HG02798 (cell line): ENCODE measurements at regions not wholly inside any gene's neighbourhood (a gene's known extent, or its start where the extent isn't known, plus 50 kb on each side); places are given as distances from the start of the nearest gene placed in this dataset.
"Not testable (repeated sequence)": the region's sequence is repeated elsewhere in the genome, so short reads cannot be mapped to it uniquely, and the experiment has no call there.

Experiments used
- ATAC-seq: cut with Tn5 transposase; IDR thresholded peaks from one replicate; pipeline ENCODE4 v1.9.1; 2021; ENCODE audit warnings: mild to moderate bottlenecking; ENCODE audit not compliant: unreplicated experiment, poor library complexity

DNA sequence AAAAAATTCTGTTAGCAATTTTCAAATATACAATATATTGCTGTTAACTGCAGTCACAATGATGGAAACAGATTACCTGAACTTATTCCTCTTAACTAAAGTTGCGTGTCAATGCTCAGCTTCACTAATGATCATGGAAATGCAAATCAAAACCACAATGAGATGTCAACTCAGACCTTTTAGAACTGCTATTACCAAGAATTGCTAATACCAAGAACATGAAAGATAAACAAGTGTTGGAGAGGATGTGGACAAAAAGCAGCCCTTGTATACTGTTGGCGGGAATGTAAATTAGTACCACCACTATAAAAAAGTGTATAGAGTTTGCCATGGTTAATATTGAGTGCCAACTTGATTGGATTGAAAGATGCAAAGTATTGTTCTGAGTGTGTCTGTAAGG, 1409.7 kb upstream of the CDH18 start:
- peak; percentile 42 for ATAC-seq

DNA sequence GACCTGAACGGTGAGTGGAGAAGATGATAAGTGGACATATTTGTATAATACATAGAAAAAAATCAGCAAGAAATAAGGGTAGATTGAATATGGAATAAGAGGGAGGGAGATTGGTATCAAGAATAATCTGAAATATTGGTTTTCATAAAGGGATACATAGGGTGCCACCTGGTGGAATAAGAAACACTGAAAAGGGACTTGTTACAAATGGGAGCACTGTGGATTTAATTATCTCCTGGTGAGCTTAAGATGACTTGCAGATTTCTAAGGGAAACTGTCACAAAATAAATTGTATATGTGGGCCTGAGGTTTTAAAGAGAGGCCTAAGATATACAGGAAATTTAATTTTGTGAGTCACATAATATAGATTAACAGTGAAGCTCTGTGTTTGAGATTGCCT, 1403.5 kb upstream of the CDH18 start:
- no peak for ATAC-seq

DNA sequence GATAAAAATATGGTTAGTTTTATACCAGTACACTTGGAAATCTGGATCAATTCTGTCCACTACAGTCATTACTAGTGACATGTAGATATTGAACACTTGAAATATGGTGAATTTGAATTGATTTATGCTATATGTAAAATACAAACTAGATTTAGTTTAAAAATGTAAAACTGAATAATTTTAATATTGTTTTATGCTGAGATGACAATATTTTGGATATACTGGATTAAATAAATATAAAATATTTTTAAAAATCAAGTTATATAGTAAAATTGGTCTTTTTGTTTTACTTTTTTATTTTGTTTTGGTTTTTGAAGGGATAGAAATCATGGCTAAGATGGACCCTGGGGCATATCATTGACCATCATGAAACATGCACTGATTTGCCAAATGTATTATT, 1372.8 kb upstream of the CDH18 start:
- not testable (repeated sequence) for ATAC-seq

DNA sequence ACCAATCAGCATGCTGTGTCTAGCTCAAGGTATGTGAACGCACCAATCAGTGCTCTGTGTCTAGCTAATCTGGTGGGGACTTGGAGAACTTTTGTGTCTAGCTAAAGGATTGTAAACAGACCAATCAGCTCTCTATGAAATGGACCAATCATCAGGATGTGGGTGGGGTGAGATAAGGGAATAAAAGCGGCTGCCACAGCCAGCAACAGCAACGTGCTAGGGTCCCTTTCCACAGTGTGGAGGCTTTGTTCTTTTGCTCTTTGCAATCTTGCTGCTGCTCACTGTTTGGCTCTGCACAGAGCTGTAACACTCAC, 1353.9 kb upstream of the CDH18 start:
- ATAC-seq = not testable (repeated sequence)

DNA sequence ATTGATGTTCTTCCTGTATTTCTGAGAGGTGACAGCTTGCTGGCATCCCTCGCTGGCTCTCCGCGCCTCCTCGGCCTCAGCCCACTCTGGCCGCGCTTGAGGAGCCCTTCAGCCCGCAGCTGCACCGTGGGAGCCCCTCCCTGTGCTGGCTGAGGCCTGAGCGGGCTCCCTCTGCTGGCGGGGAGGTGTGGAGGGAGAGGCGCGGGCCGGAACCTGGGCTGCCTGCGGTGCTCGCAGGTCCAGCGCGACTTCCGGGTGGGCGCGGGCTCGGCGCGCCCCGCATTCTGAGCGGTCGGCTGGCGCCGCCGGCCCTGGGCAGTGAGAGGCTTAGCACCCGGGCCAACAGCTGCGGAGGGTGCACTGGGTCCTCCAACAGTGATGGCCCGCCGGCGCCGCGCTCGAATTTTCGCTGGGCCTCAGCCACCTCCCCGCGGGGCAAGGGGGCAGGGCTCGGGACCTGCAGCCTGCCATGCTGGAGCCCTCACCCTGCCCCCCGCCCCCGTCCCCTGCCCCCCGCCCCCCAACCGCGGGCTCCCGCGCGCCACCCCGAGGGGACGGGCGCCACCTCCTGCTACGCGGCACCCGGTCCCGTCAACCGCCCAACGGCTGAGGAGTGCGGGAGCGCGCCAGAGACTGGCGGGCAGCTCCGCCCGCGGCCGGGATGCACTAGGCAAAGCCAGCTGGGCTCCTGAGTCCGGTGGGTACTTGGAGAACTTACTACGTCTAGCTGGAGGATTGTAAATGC, 1353.4 kb upstream of the CDH18 start:
- not testable (repeated sequence) for ATAC-seq

DNA sequence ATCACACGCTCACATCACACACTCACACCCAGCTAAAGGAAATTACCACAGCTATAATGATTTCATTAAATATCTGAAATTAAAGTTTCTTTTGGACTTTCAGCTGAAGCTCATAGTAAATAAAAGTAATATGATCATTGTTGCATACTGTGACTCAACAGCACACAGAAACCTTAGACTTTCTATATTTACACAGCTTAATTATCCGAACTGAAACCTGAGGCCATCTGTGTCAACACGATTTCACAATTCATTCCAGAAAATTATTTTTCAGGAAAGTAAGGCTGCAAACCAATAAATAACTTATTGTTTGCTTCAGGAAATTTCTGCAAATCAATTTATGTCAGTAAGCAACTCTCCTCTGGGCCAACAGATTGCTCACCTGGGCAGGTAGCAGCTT, 1352.2 kb upstream of the CDH18 start:
- not testable (repeated sequence) for ATAC-seq

DNA sequence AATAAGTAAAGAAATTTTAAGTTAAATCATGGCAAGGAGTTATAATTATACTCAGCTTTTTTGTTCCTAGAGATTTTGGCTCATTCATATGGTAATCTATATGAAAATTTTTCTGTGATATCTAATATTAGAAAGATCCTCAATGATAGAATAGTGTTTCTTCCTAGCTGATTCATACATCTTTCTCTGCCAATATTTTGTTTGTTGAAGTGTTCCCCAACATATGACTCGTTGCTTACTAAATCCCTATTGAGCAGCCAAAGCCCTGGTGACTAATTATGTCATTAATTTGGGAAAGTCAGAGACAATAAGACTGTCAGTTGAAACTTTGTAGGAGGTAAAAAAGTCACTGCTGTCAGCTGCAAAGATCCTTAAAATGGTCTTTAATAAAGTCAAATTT, 1348.5 kb upstream of the CDH18 start:
- not testable (repeated sequence) for ATAC-seq

DNA sequence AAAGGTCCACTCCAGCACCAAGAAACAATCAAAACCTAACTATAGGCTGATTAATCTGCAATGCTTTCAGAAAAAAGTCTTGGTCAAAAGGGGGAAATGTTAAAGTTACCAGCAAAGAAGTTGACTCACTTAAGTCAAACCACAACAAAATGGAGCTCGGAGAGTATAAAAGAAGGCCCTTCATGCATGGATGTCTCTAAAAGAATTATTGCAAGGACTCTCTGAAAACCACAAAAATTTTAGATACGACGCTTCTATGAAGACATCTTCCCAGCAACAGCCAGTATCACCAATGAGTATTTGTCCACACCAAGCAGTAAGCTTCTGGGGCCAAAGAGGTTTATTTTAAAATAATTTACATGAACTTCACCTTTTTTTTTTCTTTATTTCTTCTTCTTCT, 1327.4 kb upstream of the CDH18 start:
- not testable (repeated sequence) for ATAC-seq

DNA sequence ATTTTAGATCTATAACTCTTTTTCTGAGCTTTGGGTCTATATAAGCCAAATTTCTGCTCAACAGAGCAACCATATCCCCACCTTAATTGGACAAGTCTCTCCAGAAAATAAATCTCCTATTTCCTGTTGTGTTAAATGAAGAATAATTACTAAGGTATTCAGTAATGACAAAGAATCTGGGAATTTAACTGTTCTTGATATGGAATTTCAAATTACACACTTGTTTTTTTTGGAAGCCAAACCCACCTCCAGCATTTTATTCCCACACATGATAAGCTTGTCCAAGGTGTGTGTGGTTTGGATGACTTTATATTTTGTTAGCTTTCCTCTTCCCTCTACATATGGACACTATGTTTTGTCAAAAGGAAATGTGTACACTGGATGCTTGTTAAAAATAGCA, 1313.2 kb upstream of the CDH18 start:
- ATAC-seq = not testable (repeated sequence)

DNA sequence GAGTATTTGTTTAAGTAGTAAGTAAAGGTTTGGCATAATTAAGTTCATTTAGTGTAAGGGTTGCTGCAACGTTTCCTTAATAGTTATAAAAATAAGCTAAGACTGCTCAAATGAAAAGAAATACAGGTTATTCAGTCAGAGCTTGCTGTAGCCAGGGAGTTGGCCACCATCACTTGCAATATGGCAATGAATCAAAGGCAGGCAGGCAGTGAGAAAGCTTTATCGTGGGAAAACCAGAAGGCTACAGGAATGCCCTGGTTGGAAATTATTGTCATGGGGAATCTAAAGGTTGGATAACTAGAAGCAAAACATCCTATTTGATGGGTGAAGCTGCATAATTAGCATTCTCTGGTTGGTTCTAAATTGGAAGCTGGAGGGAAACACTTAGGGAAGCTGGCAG, 1286.4 kb upstream of the CDH18 start:
- ATAC-seq = not testable (repeated sequence)

DNA sequence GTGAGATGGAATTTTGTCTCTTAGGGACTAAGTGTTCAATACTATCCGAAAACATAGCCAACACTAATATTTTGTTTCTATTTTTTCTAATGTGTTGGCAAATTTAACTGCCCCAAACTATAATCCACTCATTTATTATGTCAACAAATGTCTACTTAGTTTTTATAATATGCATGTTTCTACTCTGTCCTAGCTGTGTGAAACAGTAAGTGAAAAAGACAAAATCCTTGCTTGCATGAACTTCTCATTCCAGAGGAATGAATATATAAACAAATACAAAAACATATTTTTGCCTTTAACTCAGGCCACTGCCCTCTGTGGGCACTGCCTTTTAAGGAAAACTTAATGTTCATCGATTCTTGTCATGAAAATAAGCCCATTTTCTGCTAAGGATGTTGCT, 1275.4 kb upstream of the CDH18 start:
- ATAC-seq = no peak

DNA sequence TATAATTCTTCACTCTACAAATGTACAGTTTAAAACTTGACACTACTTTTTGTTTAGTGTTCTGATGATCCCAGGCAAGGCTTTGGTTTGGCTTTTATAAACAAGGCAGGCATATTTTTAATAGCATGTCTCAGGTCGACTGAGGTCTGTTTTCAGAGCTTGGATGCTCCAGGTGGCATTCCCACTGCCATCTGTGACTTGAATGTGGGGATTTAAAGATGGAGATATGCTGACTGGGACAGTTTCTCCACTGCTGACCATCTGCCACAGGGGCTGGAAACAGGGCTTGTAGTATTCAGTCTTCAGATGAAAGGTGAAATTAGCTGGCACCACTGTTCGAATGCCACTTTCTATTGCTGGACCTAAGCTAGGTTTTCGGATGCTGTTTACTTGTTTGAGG, 1266.2 kb upstream of the CDH18 start:
- no peak for ATAC-seq

DNA sequence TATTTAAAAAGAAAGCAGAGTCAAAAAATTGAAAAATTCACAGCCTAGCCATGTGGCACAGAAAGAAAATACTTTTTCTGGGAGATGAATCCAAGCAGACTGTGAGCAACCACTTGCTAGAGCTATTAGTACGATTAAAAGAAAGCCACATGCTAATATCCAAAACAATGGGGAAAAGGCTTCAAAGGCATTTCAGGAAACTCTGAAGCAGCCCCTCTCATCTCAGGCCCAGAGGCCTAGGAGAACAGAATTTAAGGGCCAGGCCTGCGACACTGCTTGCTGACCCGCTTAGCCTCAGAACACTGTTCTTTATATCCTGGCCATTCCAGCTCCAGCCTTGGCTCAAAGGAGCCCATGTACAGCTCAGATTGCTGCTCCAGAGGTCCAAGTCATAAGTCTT, 1257.0 kb upstream of the CDH18 start:
- ATAC-seq = no peak

DNA sequence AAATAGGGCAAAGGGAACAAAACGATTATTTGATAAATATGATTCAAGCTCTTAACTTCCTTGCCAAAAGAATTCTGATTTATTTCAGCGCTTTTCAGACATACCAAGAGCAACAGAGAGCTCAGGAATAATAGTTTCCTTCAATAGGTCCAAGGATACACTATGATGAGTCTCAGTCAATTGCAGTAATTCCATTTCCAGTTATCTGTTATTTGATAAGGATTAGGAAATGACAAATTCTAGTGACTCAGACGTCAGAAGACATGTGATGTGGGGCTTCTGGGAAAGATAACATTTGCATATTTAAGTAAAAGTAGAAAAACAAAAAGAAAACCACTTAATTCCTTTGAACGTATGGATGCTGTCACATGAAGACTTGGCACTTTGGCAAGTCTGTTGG, 1250.8 kb upstream of the CDH18 start:
- ATAC-seq = no peak

DNA sequence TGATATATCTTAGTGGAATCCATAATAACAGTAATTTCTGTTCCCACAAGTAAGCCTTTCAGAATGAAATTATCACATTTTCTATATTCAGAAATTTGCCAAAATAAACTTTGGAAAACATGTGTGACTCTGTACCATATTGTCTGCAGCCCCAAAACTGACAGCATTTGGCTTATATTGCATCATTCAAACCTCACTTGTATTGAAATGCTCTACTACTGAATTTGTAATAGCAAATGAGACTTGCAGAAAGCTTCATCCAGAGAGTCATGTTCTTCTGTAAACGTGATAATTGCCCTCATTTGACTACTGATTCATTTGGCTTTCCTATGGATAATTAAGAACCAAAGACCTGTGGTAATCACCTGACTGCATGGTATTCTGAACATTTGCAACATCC, 1249.5 kb upstream of the CDH18 start:
- ATAC-seq = no peak

DNA sequence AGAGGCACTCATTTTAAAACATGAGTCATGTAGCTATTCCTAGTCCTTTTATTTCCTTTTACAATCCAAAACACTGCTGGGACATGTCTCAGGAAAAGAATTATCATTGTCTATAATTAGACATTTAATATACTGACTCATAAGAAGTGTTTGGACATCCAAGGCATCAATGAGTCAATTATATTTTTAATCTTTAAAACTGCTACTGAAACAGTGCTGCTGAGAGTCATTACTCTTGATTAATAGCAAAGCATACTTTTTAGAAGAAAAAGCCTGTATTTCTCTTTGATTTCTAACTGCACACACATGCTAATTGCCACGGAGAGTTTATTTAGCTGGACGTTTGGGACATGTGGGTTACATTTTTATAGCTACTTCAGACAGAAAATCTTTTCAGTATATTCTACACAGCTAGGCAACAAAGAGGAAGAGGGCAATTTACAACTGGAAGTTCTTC, 1249.0 kb upstream of the CDH18 start:
- no peak for ATAC-seq

DNA sequence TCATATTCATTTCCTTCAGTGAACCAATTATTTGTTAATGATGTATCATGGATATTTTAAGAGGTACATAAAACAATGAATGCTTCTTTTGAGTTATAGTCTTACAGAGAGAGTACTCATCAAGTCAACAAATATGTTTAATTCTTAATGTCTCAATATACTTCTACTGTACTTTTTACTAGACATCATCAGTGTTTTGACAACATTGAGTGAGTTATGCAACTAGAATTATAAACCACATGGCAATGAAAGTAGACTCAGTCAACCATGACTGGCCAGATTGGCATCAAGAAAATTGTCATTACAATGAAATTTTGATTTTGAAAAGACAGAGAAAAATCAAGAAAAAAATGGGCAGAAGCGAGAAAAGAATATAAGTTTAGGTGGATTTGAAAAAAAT, 1248.1 kb upstream of the CDH18 start:
- no peak for ATAC-seq

DNA sequence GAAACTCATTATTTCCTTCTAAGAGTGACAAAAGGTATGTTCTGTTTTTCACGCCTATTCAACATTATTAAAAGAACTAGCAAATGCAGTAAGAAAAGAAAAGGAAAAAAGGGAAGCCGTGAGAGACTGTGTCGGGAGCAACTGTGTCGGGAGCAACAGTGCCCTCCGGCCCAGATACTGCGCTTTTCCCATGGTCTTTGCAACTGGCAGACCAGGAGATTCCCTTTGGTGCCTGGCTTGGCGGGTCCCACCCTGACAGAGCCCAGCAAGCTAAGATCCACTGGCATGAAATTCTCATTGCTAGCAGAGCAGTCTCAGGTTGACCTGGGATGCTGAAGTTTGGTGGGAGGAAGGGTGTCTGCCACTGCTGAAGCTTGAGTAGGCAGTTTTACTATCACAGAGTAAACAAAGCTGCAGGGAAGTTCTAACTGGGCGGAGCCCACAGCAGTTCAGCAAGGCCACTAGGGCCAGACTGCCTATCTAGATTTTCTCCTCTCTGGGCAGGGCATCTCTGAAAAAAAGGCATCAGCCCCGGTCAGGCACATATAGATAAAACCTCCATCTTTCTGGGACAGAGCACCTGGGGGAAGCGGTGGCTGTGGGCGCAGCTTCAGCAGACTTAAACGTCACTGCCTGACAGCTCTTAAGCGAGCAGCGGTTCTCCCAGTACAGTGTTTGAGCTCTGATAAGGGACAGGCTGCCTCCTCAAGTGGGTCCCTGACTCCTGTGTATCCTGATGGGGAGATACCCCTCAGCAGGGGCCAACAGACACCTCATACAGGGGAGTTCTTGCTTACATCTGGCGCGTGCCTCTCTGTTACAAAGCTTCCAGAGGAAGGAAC, 1237.4 kb upstream of the CDH18 start:
- no peak for ATAC-seq

DNA sequence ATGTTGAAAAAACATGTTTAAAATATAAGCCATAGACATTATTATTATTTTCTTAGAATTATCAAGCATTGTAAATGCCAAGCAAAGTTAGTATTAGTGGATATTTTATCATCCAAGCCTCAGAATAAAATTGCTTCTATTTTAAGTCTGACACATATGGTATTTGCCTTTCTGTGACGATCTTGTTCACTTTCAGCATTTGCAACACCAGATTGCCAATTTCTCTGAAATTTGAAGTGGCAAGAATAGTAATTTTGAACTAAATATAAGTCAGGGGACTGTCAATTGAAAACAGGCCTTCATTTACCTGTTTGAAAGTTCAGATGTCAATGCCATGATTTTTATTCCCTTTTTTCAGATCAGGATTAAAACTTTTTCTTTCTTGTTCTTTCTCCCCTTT, 1233.6 kb upstream of the CDH18 start:
- no peak for ATAC-seq

DNA sequence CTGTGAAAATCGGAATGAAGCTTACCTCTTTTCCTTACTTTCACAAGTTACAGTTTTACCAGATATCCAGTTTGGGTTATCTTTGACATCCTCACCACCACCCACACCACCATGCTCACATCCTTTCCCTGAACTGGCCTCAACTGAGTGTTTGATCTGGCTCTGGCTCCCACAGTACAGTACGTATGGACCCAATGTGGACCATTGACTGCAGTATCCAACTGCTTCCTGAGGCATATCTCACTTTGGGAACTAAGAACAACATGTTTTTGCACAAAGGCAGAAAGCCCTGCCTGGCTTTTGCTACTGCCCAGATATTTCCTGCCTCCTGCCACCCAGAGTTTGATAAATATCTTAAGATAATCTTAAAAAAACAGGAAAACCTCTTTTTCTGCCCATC, 1232.0 kb upstream of the CDH18 start:
- no peak for ATAC-seq

DNA sequence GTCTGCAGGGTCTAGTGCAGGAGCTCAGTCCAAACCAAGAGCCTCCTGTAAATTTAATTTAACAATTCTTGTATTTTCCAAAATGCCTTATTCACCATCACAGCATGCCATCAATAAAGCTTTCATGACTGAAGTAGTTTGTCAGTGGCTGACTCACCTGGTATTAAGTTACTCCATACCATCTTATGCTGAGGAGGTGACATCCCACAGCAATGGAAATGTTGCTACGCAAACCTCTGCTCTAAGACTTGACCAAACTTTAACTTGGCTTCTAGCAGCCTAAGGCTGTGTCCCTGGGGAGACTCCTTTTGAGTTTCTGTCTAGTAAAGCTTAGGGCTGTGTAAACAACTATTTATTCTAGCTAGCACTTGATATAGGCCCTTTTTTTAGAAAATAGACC, 1231.3 kb upstream of the CDH18 start:
- ATAC-seq = no peak

DNA sequence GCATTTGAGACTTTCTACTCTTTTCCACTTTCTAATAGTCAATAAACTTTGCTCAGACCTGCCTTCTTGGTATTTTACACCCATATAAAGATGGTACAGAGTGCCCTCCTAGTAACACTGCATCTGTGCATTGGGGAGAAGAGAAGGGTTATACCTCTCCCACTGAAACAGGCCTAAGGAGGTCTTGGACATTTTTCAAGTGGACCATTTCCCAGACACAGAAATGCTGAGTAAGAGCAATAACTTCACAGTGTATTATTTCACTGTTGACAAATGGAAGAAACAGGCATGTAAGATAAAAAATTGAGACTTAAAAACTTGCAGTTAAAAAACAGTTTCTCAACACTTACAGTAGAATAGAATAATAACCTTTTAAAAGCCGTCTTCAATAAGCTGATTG, 1224.0 kb upstream of the CDH18 start:
- no peak for ATAC-seq
